Liver (tissue), 8 donors: ENCODE measurements at regions not wholly inside any gene's neighbourhood (a gene's known extent, or its start where the extent isn't known, plus 50 kb on each side); places are given as distances from the start of the nearest gene placed in this dataset.

Experiments
- DNase-seq: peaks from one replicate; pipeline ENCODE4 v3.0.0-alpha.2; 2017; ENCODE audit warnings: low spot score
- H3K27ac ChIP-seq, 2 donors: one replicate each; pipeline ENCODE4 v1.7.0; 2013; ENCODE audit warnings: inconsistent platforms in 2 of 2, low read length in 2 of 2, control low read depth in 1 of 2, low read depth in 1 of 2, mild to moderate bottlenecking in 1 of 2
- H3K27me3 ChIP-seq, 4 donors: one replicate each; pipeline versions ENCODE4 v1.6.1 to v1.7.0; 2013; ENCODE audit warnings: low read length in 3 of 4, inconsistent platforms in 1 of 4, mild to moderate bottlenecking in 1 of 4, moderate library complexity in 1 of 4; ENCODE audit not compliant: control insufficient read depth in 4 of 4, insufficient read depth in 4 of 4
- H3K36me3 ChIP-seq, 4 donors: one replicate each; pipeline versions ENCODE4 v1.6.1 to v1.7.0; 2013; ENCODE audit warnings: low read length in 3 of 4, mild to moderate bottlenecking in 3 of 4, low read depth in 1 of 4, moderate library complexity in 1 of 4; ENCODE audit not compliant: control insufficient read depth in 4 of 4, insufficient read depth in 3 of 4
- H3K4me1 ChIP-seq, 4 donors: one replicate each; pipeline versions ENCODE4 v1.6.1 to v1.7.0; 2013; ENCODE audit warnings: low read length in 3 of 4, mild to moderate bottlenecking in 3 of 4, moderate library complexity in 1 of 4; ENCODE audit not compliant: control insufficient read depth in 4 of 4, insufficient read depth in 4 of 4
- H3K4me3 ChIP-seq, 3 donors: one replicate each; pipeline versions ENCODE4 v1.6.1 to v1.7.0; 2013; ENCODE audit warnings: low read length in 3 of 3, control low read depth in 1 of 3, low read depth in 1 of 3, mild to moderate bottlenecking in 1 of 3
- H3K9ac ChIP-seq, 2 donors: one replicate each; pipeline ENCODE4 v1.7.0; 2013; ENCODE audit warnings: low read length in 2 of 2, mild to moderate bottlenecking in 2 of 2, moderate library complexity in 2 of 2, control low read depth in 1 of 2, low read depth in 1 of 2
- H3K9me3 ChIP-seq, 4 donors: one replicate each; pipeline versions ENCODE4 v1.6.1 to v1.7.0; 2013; ENCODE audit warnings: low read length in 3 of 4; ENCODE audit not compliant: control insufficient read depth in 4 of 4
- ATF3 ChIP-seq: IDR thresholded peaks from 2 replicates; pipeline ENCODE4 v1.6.1; 2016; ENCODE audit warnings: antibody characterized with exemption
- CTCF ChIP-seq: fragments of 150-350 bp; IDR thresholded peaks from 2 replicates; pipeline ENCODE4 v1.5.1; 2017; ENCODE audit warnings: improper control_type of control experiment, low read depth, low read length; ENCODE audit not compliant: missing input control
- EGR1 ChIP-seq, 2 donors: IDR thresholded peaks; 2 replicates each; pipeline ENCODE4 v1.6.1; 2016 to 2018; ENCODE audit warnings: antibody characterized with exemption in 2 of 2, low read depth in 2 of 2
- FOXA1 ChIP-seq: IDR thresholded peaks from 2 replicates; pipeline ENCODE4 v1.6.1; 2016; ENCODE audit warnings: antibody characterized with exemption
- FOXA2 ChIP-seq: IDR thresholded peaks from 2 replicates; pipeline ENCODE4 v1.6.1; 2016; ENCODE audit warnings: antibody characterized with exemption
- GABPA ChIP-seq, 2 donors: IDR thresholded peaks in 1 of 2; conservative IDR thresholded peaks in 1 of 2; 2 replicates each; pipeline ENCODE4 v1.6.1; 2016; ENCODE audit warnings: antibody characterized with exemption in 2 of 2, mild to moderate bottlenecking in 1 of 2, moderate library complexity in 1 of 2
- HNF4A ChIP-seq, 2 donors: conservative IDR thresholded peaks; 2 replicates each; pipeline ENCODE4 v1.6.1; 2016; ENCODE audit warnings: antibody characterized with exemption in 2 of 2, mild to moderate bottlenecking in 2 of 2
- HNF4G ChIP-seq: IDR thresholded peaks from 2 replicates; pipeline ENCODE4 v1.6.1; 2016; ENCODE audit warnings: antibody characterized with exemption
- JUND ChIP-seq, 2 donors: IDR thresholded peaks; 2 replicates each; pipeline ENCODE4 v1.6.1; 2016; ENCODE audit warnings: antibody characterized with exemption in 2 of 2
- MAX ChIP-seq: IDR thresholded peaks from 2 replicates; pipeline ENCODE4 v1.6.1; 2016; ENCODE audit warnings: antibody characterized with exemption
- NR2F2 ChIP-seq: IDR thresholded peaks from 2 replicates; pipeline ENCODE4 v1.6.1; 2016; ENCODE audit warnings: antibody characterized with exemption
- RAD21 ChIP-seq, 2 donors: IDR thresholded peaks; 2 replicates each; pipeline ENCODE4 v1.6.1; 2016; ENCODE audit warnings: antibody characterized with exemption in 2 of 2, mild to moderate bottlenecking in 2 of 2
- REST ChIP-seq: IDR thresholded peaks from 2 replicates; pipeline ENCODE4 v1.6.1; 2016; ENCODE audit warnings: antibody characterized with exemption, mild to moderate bottlenecking
- RXRA ChIP-seq, 2 donors: IDR thresholded peaks; 2 replicates each; pipeline ENCODE4 v1.6.1; 2017 to 2018; ENCODE audit warnings: antibody characterized with exemption in 2 of 2, mild to moderate bottlenecking in 1 of 2
- SP1 ChIP-seq: IDR thresholded peaks from 2 replicates; pipeline ENCODE4 v1.6.1; 2018; ENCODE audit warnings: antibody characterized with exemption, mild to moderate bottlenecking
- TAF1 ChIP-seq: conservative IDR thresholded peaks from 2 replicates; pipeline ENCODE4 v1.6.1; 2016; ENCODE audit warnings: antibody characterized with exemption, mild to moderate bottlenecking
- YY1 ChIP-seq: IDR thresholded peaks from 2 replicates; pipeline ENCODE4 v1.6.1; 2016; ENCODE audit warnings: antibody characterized with exemption, mild to moderate bottlenecking
- ZBTB33 ChIP-seq: IDR thresholded peaks from 2 replicates; pipeline ENCODE4 v1.6.1; 2016; ENCODE audit warnings: antibody characterized with exemption
- WGBS: extraction: QIAGEN DNeasy Blood & Tissue Kit; methylation state at CpG from one replicate; pipeline ENCODE4 v1.1.7; 2013; 5-methylcytosine and 5-hydroxymethylcytosine counted together
- donor health status: healthy.
- donor health status: healthy.
- donor health status: healthy.
- donor health status: healthy.
- donor health status: healthy.

GRCh38 chr11:42205518-42205917 lies 746.1 kb upstream of the LRRC4C start:
- Histone ChIP-seq H3K36me3 (no peaks in the 10 kb centered on the region), H3K9me3 (peaks cover 0 to 4% (median 0%) of the 10 kb centered on the region in 4 donors), H3K4me3 (peak overlapping the region in 1 of 3 donors; percentile 20), H3K27ac (no peak overlapping the region), H3K9ac (no peak overlapping the region), H3K27me3 (no peaks in the 10 kb centered on the region), H3K4me1 (peaks cover 0 to 3% (median 1%) of the 10 kb centered on the region in 4 donors)
- DNase-seq = no peak
- WGBS = 20% methylated on average over 1 of the region's 1 CpG
- TF ChIP-seq YY1 (no peak), GABPA (IDR thresholded peaks at IDR 0.05 in 1 of 2, conservative IDR thresholded peaks at IDR 0.05 in 1 of 2) (peak in 1 of 2 donors; percentile 34), MAX (no peak), JUND (IDR thresholded peaks at IDR 0.05) (peak; percentile 21 to 64), TAF1 (no peak), CTCF (no peak), RAD21 (IDR thresholded peaks at IDR 0.05) (peak in 1 of 2 donors; percentile 19), HNF4A (conservative IDR thresholded peaks at IDR 0.05) (peak; percentile 92 to 94), HNF4G (peak; percentile 83), FOXA1 (peak; percentile 89), EGR1 (IDR thresholded peaks at IDR 0.05; ENCODE audit: low read depth in 2 of 2) (peak in 1 of 2 donors; percentile 61), ATF3 (no peak), SP1 (peak; percentile 85), REST (no peak), NR2F2 (no peak), ZBTB33 (no peak), RXRA (IDR thresholded peaks at IDR 0.05) (peak in 1 of 2 donors; percentile 23), FOXA2 (peak; percentile 97)
